GM19025 (cell line): ENCODE measurements at regions not wholly inside any gene's neighbourhood (a gene's known extent, or its start where the extent isn't known, plus 50 kb on each side); places are given as distances from the start of the nearest gene placed in this dataset.

Source experiments
- ATAC-seq: cut with Tn5 transposase; IDR thresholded peaks from one replicate; pipeline ENCODE4 v1.9.1; 2021; ENCODE audit warnings: mild to moderate bottlenecking, low read depth, moderate library complexity; ENCODE audit not compliant: unreplicated experiment

- ATAC-seq = no peak
Observed at GRCh38 chr15:62598217-62598616, 433.1 kb upstream of the C2CD4B start.

DNA sequence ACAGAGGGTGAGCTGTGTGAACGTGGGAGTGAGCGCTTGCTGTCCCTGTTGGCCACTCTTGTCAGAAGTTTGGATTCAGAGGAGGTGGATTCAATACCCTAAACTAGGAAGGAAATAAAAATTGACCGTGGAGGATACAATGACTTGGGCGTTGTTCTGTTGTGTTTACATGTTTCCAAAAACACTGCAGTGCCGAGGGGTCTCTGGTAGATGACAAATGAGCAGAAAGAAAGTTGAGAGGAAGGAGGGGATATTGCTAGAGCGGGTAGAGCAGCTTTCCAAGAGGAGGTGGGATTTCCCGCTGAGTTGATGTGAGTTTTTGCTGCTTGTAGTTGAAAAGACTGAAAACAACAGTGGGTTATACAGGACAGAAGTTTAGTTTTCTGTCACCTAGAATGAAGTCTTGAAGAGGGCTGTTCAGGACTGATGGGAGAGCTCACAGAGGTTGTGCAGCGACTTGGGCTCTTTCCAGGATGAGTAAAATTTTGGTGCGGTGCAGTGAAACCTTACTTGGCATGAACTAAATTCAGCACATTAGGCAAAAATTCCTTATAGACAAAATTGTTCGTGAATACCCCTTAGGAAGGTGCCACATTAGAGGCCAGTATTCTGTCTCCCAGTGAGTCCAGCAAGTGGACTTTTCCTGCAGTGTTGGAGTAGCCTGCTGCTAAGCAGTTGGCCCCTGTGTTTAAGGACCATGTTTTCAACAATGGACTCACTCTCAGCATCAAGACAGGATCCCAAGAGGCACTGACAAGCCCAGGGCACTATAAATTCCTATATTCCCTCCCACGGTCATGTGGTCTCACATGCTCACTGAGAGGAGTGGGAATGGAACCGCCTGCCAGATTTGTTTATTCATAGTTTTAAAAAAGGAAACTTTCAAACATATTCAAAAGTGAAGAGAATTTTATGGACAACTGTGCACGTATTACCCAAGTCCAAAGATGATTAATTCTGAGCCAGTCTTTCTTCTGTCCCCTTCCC is 435.0 kb upstream of the C2CD4B start:
- ATAC-seq = no peak

- ATAC-seq = no peak
Observed at GRCh38 chr15:62601777-62602545, 436.9 kb upstream of the C2CD4B start.

GRCh38 chr15:62603742-62604141 is 438.7 kb upstream of the C2CD4B start:
- ATAC-seq = no peak

DNA sequence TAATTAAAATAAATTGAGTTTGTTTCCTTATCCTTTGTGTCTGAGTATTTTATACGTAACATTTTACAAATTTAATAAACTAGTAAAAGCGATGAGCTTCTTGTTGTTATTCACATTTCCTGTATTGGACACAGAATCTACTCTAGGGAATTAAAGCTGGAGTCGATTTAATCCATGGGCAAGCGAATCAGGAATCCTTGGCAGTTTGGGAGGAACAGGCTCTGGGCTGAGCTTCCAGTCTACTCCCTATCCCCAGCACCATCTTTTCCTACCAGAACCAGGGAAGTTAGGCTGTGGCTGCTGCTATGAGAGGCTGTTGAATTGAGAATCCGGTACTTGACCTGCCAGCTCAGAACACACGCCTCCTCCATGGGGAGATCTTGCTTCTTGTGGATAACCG is 437.3 kb upstream of the TPM1 start:
- ATAC-seq = no peak

GRCh38 chr15:62606376-62607113 is 436.0 kb upstream of the TPM1 start:
- no peak for ATAC-seq

DNA sequence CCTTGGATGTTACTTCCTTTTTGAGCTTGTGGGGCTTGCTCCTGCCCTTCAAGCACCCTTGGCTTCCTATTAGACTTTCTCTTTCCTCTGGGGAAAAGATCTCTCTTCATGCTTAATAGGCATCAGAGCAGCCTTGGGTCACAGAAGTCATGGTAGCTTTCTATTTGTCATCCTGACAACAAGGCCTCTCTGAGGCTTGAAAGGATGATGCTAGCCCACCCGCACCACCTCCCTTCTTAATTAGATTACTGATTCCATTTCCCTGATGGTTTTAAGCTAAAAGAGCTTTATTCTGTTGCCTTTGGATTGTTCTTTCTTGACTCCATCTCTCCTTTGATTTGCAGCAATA is 435.5 kb upstream of the TPM1 start:
- no peak for ATAC-seq

DNA sequence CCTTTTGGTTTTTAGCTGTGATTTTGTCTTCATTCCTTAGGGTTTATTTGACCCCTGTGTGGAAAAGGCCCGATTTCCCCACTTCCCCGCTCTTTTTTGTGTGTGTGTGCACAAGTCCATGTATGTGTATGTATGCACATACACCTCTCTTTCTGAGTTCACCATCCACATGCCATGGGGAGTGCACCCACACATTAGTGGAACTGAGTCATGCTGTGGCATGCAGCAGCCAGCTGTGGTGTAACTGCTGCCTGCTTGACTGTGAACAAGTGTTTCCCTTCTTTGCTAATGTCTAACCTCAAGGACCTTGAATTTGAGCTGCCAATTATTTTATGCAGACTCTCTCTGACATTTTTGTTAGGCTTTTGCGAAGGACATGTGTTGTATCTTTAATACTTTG is 434.9 kb upstream of the TPM1 start:
- ATAC-seq = no peak

DNA sequence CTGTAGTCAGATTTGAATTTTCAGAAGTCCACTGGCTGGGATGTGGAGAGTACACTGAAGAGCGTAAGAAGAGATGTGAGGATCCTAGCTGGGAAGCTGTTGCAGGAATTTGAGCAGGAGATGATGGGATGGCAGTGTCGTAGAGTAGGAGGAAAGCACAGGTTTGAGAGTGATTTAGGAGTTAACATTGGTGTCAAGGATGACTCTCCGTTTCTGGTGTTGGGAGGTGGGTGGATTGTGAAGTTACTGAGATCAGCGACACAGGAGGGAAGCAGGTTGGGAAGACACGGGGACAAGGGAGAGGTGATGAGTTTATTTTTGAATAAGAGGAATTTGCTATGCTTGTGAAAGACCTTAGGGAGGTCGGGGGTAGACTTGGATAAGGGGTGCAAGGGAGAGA is 434.2 kb upstream of the TPM1 start:
- no peak for ATAC-seq

- ATAC-seq = no peak
Observed at GRCh38 chr15:62610265-62610869, 432.2 kb upstream of the TPM1 start.

DNA sequence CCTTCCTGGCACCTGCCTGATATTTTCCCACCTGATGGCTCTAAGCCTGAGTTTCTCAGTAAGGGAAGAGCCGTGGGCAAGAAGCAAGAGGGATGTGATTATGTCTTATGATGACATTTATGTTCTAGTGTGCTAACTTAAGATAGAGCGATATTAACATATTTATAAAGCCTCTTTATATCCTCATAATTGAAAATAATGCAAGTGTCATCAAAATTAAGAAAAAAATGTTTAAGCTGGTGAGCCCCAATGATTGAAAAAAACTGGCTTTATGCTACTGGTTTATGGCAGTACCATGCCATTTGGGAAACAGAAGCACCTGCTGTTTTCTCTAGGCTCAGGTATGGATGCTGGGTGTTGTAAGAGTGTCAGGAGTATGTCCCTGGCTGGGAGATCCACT is 431.5 kb upstream of the TPM1 start:
- ATAC-seq = no peak

DNA sequence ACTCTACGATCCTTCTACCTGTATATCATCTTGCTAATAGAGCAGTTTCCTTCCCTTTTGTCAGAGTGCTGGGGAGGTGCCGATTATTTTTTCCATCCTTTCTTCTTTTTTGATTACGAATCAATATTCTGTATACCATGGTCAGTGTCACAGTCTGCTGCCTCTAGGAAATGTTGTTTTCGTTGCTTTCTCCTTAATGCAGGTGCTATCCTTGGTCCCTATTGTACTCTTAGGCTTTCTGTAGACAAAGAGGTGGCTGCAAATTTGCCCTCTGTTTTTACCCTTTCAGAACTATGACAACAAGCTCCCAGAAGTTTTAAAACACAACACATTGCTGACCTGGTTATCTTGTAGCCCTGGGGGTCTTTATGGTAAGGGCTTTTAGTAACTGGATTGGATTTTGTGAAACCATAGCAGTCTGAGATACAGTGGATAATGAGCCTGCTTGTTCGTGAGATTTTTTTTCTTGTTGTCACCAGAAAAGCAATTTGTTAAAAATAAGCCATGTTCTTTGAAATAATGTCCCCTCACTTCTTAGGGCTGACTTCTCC is 430.3 kb upstream of the TPM1 start:
- no peak for ATAC-seq

DNA sequence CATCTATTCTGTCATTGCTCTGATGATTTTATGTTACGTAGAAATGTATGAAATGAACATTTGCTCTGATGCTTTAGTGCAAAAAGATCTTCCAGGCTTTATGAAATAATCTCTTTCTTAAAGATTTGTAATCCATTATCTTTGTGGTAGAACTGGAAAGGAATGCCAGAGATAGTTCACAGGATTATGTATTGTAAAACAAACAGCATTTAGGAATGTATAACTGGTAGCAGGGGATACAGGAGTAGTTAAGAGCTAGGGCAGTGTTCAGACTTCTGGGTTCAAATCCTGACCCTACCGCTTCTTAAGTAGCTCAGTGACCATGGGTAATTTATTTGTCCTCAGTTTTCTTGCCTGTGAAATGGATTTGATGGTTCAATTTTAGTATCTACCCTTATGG is 429.8 kb upstream of the TPM1 start:
- ATAC-seq = no peak

- no peak for ATAC-seq
Observed at GRCh38 chr15:62616746-62617145, 425.8 kb upstream of the TPM1 start.

DNA sequence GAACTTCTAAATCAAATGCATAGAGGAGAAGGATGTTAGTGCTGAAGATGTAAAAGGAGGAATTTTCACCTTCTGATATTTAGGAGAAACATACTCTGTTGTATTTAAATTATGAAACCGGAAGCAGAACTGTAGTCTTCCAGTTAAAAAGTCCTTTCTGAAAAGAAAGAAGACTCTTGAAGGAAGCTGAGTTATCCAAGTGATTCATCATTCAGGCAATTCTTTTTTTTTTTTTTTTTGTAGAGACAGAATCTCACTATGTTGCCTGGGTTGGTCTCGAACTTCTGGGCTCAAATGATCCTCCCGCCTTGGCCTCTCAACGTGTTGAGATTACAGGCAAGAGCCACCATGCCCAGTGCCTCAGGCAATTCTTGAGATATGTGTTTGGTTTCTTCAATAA is 424.8 kb upstream of the TPM1 start:
- no peak for ATAC-seq

DNA sequence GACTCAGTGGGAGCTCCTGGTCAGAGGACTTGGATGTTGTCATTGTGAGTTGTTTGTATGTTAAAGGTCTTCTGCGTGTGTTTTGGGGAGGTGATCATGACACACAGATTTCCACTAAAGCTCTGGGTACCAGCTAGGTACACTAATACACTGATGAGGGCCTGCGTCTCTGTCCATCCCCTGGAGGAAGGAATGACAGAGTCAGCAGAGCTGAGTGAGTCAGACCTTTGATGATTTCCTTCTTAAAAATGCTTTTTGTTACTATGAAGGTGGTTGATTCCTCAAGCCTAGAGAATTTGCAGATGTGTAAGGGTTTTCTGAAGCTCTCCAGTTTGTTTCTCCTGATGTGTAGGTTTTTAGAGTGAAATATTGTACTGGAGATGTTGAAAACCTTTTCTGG is 424.1 kb upstream of the TPM1 start:
- ATAC-seq = no peak

DNA sequence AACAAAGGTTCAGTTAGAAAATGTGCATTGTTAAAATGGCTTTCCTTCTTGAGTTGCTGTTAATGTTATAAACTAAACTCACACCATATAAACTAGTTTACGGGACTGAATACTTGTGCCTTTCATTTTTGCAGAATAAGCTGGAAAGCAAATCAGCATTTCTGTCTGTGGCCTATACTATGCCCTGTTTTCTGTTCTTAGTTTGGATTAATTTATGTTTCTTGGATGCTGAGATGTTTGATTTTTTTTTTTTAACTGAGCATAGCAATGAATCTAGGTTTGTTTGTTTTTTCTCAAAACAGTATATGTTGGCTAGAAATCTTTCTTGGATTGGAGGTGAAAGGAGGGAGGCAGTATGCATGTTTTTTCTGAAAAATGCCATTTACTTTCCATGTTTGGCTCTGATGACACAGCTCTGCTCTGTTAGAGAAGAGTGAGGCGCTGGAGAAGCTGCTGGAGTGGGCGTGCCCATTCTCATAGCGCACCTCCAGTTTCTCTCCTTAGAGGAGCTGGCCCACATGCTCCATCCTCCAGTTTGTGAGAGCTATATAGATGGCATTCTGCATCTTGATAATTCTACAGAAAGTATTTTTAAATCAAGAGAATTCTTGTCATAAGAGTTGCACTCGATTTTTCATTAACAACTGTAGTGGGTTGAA is 423.6 kb upstream of the TPM1 start:
- no peak for ATAC-seq

GRCh38 chr15:62619526-62619925 is 423.0 kb upstream of the TPM1 start:
- no peak for ATAC-seq

DNA sequence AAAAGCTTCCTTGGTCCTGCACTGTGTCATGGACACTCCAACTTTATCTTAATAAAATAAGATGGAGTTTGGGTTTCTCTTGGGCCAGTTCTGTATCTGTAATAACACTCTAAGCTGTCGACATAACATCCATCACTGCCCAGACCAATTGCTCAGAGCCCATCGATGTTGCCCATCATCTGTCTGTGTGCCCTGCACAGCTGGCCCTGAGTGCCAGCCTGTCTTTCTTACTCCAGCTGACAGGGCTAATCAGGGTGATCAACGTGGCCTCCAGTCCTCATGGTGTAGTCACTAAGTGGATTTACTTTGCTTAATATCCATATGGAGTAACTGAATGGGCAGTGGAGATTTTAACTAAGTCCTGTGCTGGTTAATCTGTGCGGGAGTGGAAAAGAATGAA is 419.8 kb upstream of the TPM1 start:
- no peak for ATAC-seq
